G401.6 (cell line): ENCODE measurements at regions not wholly inside any gene's neighbourhood (a gene's known extent, or its start where the extent isn't known, plus 50 kb on each side); places are given as distances from the start of the nearest gene placed in this dataset.

ENCODE experiments used
- FAIRE-seq: peaks from 2 replicates; lab custom pipeline; 2012; peaks lifted over from hg19 to GRCh38; lab: Jason Lieb, UNC

GRCh38 chr6:4587171-4587570 lies 189.0 kb upstream of the CDYL start:
- no peak for FAIRE-seq

DNA sequence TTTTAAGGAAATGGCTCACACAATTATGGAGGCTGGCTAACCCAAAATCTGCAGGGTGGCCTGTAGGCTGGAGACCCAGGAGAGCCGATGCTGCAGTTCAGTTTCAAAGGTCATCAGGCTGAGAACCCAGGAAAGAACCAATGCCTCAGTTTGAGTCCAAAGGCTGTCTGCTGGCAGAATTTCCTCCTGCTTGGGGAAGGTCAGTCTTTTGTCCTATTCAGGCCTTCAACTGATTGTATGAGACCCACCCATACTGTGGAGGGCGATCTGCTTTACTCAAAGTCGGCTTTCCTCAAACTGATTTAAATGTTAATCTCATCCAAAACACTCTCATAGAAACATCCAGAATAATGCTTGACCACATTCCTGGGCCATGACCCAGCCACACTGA lies 189.7 kb upstream of the CDYL start:
- FAIRE-seq = no peak

DNA sequence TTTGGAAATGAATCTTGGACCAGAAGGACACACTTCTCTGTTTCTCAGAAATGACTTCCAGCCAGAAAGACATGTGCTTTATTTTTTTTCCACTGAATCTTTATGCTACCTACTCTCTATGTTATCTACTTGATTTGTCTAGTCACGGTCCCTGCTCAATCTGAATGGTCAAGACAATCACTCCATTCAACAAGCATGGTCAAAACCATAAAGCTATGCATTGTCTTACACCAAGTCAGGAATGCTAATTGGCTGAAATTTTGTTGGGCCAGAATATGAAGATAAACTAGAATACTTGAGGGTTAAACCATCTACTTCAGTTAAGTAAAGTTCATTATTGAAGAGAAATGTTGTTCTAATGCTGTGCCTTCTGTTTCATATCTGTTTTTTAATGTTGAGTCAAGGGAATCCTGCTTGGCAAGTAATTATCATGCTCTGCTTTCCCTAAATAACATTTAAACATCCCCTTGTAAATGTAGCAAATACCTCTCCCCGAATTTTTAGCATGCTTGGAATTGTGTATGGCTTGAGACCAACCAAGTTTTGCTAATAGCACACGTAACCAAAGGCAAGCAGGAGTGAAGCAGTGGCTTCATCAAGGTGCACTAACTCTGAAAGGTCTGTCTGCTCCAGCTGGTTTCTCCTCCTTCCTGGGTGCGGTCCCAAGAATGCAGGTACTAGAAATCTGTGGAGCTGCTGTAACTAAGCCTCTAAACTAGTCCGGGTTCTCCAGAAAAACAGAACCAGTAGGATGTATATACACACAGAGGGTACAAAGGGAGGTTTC lies 190.3 kb upstream of the CDYL start:
- FAIRE-seq = no peak

GRCh38 chr6:4584801-4585200 lies 191.4 kb upstream of the CDYL start:
- no peak for FAIRE-seq

GRCh38 chr6:4582506-4583417 lies 193.4 kb upstream of the CDYL start:
- no peak for FAIRE-seq

GRCh38 chr6:4581468-4582385 lies 194.5 kb upstream of the CDYL start:
- no peak for FAIRE-seq

DNA sequence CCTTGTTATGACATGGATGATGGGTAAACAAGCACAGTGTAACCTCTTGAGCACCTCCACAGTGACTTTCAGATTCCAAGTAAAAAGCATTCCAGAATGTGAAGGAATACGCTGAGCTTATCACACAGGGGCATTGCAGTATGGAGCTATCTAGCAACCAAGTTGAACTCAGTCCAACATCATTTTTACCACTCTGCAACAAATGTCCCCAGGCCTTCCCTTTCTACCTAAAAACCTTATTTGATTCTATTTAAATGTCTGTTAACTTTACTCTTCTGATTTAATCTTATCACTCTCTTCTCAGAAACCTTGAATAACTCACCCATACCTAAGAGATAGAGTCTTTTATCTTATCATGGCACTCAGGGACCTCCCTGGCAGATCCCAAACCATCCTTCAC lies 195.8 kb upstream of the CDYL start:
- no peak for FAIRE-seq

- FAIRE-seq = no peak
Measured at GRCh38 chr6:4577406-4577805, 198.8 kb upstream of the CDYL start.

GRCh38 chr6:4575714-4576113 lies 200.5 kb upstream of the CDYL start:
- no peak for FAIRE-seq

- no peak for FAIRE-seq
Measured at GRCh38 chr6:4574007-4574406, 202.2 kb upstream of the CDYL start.

DNA sequence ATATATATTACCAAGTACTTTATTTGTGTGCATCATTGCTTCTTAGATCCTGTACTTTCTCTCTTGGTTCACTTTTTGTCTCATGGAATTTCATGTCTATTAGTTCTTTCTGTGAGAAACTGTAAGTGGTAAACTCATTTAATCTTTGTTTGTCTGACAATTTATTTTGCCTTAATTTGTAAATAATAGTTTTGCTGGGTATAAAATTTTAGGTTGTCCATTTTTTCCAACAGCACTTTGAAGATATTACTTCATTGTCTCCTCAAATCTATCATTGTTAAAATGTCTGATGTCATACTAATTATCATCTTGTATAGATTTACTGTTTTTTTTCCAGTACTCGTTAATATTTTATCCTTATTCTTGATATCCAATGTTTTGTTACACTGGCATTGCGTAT lies 205.2 kb upstream of the CDYL start:
- no peak for FAIRE-seq

DNA sequence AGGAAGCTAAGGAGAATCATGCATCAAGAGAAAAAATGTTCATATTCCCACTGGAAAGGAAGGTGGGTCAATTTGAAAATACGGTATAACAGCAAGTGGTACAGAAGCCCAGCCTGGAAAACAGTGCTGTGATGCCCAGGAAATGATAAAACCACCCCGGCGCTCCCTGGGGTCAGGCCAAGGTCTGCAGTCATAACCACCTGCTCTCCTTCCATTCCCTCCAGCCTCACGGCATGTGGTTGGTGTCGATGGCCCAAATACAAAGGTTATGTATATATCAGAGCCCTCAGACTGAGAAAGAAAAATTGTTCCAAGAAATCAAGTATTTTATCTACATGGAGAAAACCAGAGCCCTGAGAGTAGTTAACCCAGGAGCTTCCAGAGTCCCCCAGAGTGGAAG lies 208.1 kb upstream of the CDYL start:
- no peak for FAIRE-seq

- FAIRE-seq = no peak
Measured at GRCh38 chr6:4567141-4567540, 209.1 kb upstream of the CDYL start.

DNA sequence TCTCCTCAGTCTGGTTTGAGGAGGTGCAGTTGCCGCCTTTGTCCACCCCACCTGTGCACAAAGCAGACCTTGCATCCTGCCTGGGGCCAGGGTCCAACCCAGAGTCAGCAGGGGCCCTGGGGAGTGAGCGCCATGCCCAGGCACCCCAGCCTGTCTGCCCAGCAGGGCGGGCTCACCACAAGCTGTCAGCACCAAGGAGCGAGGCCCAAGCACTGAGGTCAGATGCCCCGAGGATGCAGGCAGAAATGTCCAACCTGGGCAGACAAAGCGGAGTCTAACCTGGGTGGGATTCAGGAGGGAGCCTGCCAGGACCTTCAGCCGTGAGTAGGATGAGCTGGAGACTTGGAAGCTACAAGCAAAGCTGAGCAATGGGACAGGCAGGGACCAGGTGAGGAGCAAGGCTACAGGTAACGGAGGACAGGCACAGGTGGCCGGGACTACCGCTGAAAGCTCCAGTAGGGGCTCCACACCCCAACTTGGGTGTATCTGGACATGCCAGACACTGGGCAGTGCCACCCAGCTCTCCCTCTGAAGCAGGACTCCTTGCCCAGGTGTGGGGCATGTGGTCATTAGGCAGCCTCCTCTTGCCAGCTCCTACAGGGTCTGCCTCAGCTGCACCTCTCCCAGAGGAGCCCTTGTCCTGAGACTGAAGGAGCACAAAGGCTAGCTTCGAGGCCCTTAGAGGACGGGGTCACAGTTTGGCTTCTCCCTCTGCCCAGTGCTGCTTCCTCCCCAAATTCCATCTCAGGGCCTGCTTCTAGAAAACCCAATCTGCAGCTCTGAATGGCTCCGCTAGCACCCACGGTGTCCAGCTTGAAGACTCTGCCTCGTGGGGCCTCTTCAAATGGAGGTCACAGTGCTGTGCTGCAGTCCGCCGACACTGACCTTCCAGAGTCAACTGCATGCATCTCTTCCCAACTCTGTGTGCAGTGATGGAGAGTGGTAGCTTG lies 210.6 kb upstream of the CDYL start:
- FAIRE-seq = no peak

DNA sequence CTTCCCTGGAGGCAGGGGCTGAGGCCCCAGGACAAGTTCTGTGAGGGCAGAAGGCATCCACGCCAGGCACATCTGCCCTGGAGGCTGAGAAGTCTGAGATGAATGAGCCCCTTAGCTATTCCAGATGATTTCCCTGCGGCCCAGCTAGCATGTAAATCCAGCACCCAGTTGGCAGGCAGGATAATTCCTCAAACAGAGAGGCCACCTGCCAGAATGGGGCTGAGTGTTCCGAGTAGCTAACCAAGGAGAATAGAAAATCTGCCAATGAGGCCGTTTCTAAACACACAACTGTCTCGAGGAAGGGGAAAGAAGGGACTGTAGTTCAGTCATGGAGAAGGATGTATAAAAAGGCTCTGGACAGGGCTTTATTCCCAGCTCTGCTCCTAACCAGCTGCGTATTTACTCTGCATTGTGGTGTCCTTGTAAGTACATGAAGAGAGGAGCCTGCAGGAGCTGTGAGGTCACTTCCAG lies 211.4 kb upstream of the CDYL start:
- no peak for FAIRE-seq

DNA sequence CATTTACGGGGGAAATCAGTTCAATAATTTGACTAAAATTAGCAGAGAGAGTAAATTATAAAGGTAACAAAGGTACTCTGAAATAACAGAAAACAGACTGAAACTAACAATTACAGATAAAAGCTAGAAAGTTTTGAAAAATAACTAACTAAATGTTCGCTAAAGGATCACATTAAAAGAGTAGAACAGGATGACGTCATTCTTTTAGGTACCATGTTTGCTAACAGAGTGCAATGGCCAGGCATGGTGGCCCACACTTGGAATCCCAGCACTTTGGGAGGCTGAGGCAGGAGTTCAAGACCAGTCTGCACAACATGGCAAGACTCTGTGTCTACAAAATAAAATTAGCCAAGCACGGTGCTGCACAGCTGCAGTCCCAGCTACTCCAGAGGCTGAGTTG lies 212.3 kb upstream of the CDYL start:
- FAIRE-seq = no peak

- FAIRE-seq = no peak
Measured at GRCh38 chr6:4563156-4563555, 213.0 kb upstream of the CDYL start.

DNA sequence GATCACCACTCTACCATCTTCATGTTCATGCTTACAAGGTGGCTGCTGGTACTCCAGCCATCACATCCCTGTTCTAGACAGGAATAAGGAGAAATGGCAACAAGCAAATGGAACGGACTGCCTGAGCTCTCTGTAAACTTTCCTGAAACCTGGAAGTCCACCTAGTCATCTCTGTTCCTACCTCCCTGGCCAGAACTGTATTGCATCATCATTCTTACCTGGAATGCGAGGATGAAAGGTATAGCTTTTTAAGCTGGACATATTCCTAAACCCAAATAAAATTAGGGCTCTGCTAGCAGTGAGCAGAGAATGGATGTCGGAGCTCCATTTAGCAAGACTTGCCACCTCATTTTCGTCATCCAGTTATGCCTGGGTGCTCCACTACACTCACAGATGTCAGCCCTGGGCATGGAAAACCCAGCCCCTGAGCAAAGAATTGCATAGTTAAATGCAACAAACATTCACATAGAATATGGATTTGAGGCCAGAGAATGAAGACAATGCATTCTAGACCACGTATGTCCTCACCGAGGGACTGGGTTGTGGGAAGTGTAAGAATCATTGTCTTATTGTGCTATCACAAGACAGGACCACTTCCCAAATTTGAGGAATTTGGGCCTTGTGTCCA lies 214.3 kb upstream of the CDYL start:
- no peak for FAIRE-seq

DNA sequence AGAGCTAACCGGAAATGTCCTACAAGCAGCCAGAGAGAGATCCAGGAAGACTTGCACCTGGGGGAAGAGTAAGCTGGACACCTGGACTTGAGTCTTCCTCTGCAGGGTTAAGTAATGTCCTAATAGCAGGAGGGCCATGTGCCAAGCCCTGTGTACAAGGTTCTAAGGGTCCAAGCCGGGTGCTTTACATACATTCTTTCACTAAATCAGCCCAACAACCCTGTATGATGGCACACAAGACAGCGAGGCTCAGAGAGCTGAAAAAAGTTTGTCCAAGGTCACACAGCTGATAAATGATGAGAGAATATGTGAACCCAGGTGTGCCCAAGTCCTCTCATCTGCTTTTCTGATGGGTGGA lies 215.1 kb upstream of the CDYL start:
- no peak for FAIRE-seq

DNA sequence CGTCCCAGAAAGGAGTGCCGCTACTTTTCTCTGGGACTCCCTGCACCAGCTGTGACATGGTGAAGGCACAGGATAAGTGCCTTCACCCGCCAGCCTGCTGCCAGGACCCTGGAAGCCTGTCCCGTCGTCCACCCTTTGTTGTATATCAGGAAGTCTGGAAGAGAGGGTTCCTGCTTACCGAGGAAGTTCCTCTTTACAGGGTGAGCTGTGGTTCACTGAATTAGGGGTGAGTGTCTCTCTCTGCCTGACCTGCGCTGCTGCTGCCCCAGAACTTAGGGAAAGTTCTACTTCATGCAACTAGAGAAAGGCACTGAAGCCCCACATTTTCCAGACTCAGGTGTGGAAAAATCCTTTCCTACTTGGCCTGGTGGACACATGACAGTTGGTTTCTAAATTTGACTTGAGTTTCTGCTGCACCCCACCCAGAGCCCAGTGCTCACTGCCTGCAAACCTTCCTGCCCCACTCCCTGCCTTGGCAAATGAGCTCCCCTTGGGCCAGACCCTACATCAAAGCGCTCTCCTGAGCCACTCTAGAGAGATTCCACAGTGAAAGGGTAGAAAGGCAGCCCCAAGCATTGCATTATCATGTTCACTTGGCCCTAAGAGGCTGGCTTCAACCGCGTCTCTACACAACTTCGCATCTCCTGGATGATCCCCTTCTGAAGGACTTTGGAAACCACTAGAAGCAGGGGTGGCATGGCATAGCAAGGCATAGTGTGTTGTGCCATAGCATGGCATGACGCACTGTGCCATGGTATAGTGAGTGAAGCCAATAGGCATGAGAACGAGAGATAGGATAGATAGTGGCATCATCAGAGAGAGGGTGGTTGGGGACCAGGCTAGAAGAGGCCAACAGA lies 215.8 kb upstream of the CDYL start:
- no peak for FAIRE-seq
